CD4-positive, alpha-beta T cell (primary cell): ENCODE measurements at regions not wholly inside any gene's neighbourhood (a gene's known extent, or its start where the extent isn't known, plus 50 kb on each side); places are given as distances from the start of the nearest gene placed in this dataset.
"Not testable (repeated sequence)": the region's sequence is repeated elsewhere in the genome, so short reads cannot be mapped to it uniquely, and the experiment has no call there.

ENCODE experiments used
- ATAC-seq: fragments of 200-7000 bp; cut with Tn5 transposase; one replicate; pipeline ENCODE4 v1.10.0; 2022; ENCODE audit warnings: mild to moderate bottlenecking; ENCODE audit not compliant: poor library complexity
- CTCF ChIA-PET: fragments of 350-600 bp; sonication (Branson Sonifier 250); formaldehyde crosslinking; loops from one replicate; lab custom pipeline; 2021; ENCODE audit warnings: antibody characterized with exemption, inconsistent platforms; lab: Charles Lee
- POLR2A ChIA-PET: fragments of 350-600 bp; sonication (Branson Sonifier 250); formaldehyde crosslinking; loops from one replicate; lab custom pipeline; 2021; ENCODE audit warnings: antibody characterized with exemption, inconsistent platforms; lab: Charles Lee
- DNase-seq, 14 experiments: peaks; one replicate each; pipeline ENCODE4 v3.0.0-alpha.2; 2013 to 2020; ENCODE audit warnings: mixed read lengths in 2 of 14
- H3K27ac ChIP-seq, 2 donors: one replicate each; pipeline versions ENCODE4 v1.5.1 to v1.7.0; 2013; ENCODE audit warnings: low read length in 2 of 2, low read depth in 1 of 2, mild to moderate bottlenecking in 1 of 2
- H3K27me3 ChIP-seq, 2 experiments: 1 replicate in 1 of 2; 2 replicates in 1 of 2; pipeline versions ENCODE4 v1.6.1 to v1.7.0; 2013; ENCODE audit warnings: low read length in 2 of 2, control low read depth in 1 of 2, mild to moderate bottlenecking in 1 of 2, moderate library complexity in 1 of 2; ENCODE audit not compliant: insufficient read depth in 2 of 2, control insufficient read depth in 1 of 2
- H3K36me3 ChIP-seq: one replicate; pipeline ENCODE4 v1.6.1; 2013; ENCODE audit warnings: low read length, control low read depth; ENCODE audit not compliant: insufficient read depth
- H3K4me1 ChIP-seq: one replicate; pipeline ENCODE4 v1.6.1; 2013; ENCODE audit warnings: low read length, control low read depth; ENCODE audit not compliant: insufficient read depth
- H3K4me3 ChIP-seq: one replicate; pipeline ENCODE4 v1.5.1; 2013; ENCODE audit warnings: mild to moderate bottlenecking, low read length, moderate library complexity
- H3K9me3 ChIP-seq, 2 experiments: 1 replicate in 1 of 2; 2 replicates in 1 of 2; pipeline versions ENCODE4 v1.6.1 to v1.7.0; 2013; ENCODE audit warnings: low read length in 2 of 2, mild to moderate bottlenecking in 2 of 2, control low read depth in 1 of 2, moderate library complexity in 1 of 2; ENCODE audit not compliant: control insufficient read depth in 1 of 2, insufficient read depth in 1 of 2
- H3K27ac Mint-ChIP-seq: one replicate; pipeline ENCODE4 v1.8.0; 2020; ENCODE audit warnings: mixed read lengths
- H3K27me3 Mint-ChIP-seq: one replicate; pipeline ENCODE4 v1.8.0; 2021; ENCODE audit warnings: mixed read lengths
- H3K36me3 Mint-ChIP-seq: one replicate; pipeline ENCODE4 v1.8.0; 2021; ENCODE audit warnings: low read depth, mixed read lengths
- H3K4me1 Mint-ChIP-seq: one replicate; pipeline ENCODE4 v1.8.0; 2021; ENCODE audit warnings: low read depth, mixed read lengths
- H3K4me3 Mint-ChIP-seq: one replicate; pipeline ENCODE4 v1.8.0; 2020; ENCODE audit warnings: mild to moderate bottlenecking, mixed read lengths
- H3K9me3 Mint-ChIP-seq: one replicate; pipeline ENCODE4 v1.8.0; 2020; ENCODE audit warnings: mixed read lengths
- CTCF ChIP-seq: fragments of 200-600 bp; IDR thresholded peaks from one replicate; pipeline ENCODE4 v1.8.0; 2022; ENCODE audit warnings: antibody characterized with exemption, mild to moderate bottlenecking
- intact Hi-C, 2 experiments: fragments of 100-400 bp; cut with DNase I in 1 of 2; cut with micrococcal nuclease in 1 of 2; formaldehyde crosslinking; loops; one replicate each; pipeline versions ENCODE4 v1.15.1 to v1.9.0; 2023 to 2025; cut with DNase I, micrococcal nuclease

GRCh38 chr5:116719106-116719505 is 144.5 kb upstream of the SEMA6A start:
- H3K27me3 Mint-ChIP-seq = peaks cover 3% of the 10 kb centered on the region
- no peaks in the 10 kb centered on the region for H3K4me1 Mint-ChIP-seq
- ATAC-seq = no peak

GRCh38 chr5:116718317-116718716 is 143.7 kb upstream of the SEMA6A start:
- Mint-ChIP-seq H3K9me3 (no peaks in the 10 kb centered on the region), H3K36me3 (no peaks in the 10 kb centered on the region), H3K27me3 (peaks cover 3% of the 10 kb centered on the region), H3K4me3 (no peak overlapping the region), H3K27ac (no peak overlapping the region), H3K4me1 (no peaks in the 10 kb centered on the region)
- H3K4me3 ChIP-seq = no peak overlapping the region
- intact Hi-C loops = no loop called here
- ChIA-PET POLR2A (no interaction called here), CTCF (no interaction called here)
- no peaks in the 10 kb centered on the region for H3K27me3 ChIP-seq
- no peak overlapping the region for H3K27ac ChIP-seq
- ATAC-seq = no peak
- TF ChIP-seq CTCF = no peak
- no peak for DNase-seq
- no peaks in the 10 kb centered on the region for H3K9me3 ChIP-seq
- no peaks in the 10 kb centered on the region for H3K36me3 ChIP-seq
- H3K4me1 ChIP-seq = no peaks in the 10 kb centered on the region

More at GRCh38 chr5:116719106-116719505, 144.5 kb upstream of the SEMA6A start:
- Histone ChIP-seq H3K4me1 (no peaks in the 10 kb centered on the region), H3K27ac (no peak overlapping the region), H3K4me3 (no peak overlapping the region), H3K27me3 (no peaks in the 10 kb centered on the region), H3K36me3 (no peaks in the 10 kb centered on the region), H3K9me3 (peaks cover 0 to 2% of the 10 kb centered on the region in 2 experiments)
- Mint-ChIP-seq H3K4me3 (no peak overlapping the region), H3K9me3 (no peaks in the 10 kb centered on the region), H3K36me3 (no peaks in the 10 kb centered on the region), H3K27ac (no peak overlapping the region)
- intact Hi-C loops = no loop called here
- no peak for TF ChIP-seq CTCF
- DNase-seq = no peak
- ChIA-PET POLR2A (no interaction called here), CTCF (no interaction called here)

GRCh38 chr5:116709082-116709481 is 134.5 kb upstream of the SEMA6A start:
- no peaks in the 10 kb centered on the region for H3K4me1 ChIP-seq
- H3K27ac ChIP-seq = no peak overlapping the region
- Mint-ChIP-seq H3K27me3 (no peaks in the 10 kb centered on the region), H3K9me3 (no peaks in the 10 kb centered on the region), H3K4me3 (no peak overlapping the region), H3K36me3 (no peaks in the 10 kb centered on the region), H3K27ac (no peak overlapping the region), H3K4me1 (no peaks in the 10 kb centered on the region)
- intact Hi-C loops = no loop called here
- no peak for ATAC-seq
- no peak overlapping the region for H3K4me3 ChIP-seq
- no peaks in the 10 kb centered on the region for H3K27me3 ChIP-seq
- H3K36me3 ChIP-seq = no peaks in the 10 kb centered on the region
- DNase-seq = no peak
- TF ChIP-seq CTCF = no peak
- H3K9me3 ChIP-seq = no peaks in the 10 kb centered on the region
- POLR2A ChIA-PET = no interaction called here
- CTCF ChIA-PET = no interaction called here

GRCh38 chr5:116705121-116705519 is 130.5 kb upstream of the SEMA6A start:
- ATAC-seq = not testable (repeated sequence)

More at GRCh38 chr5:116705121-116705519, 130.5 kb upstream of the SEMA6A start:
- H3K27me3 ChIP-seq, H3K27me3 Mint-ChIP-seq, POLR2A ChIA-PET, H3K36me3 ChIP-seq, H3K4me1 Mint-ChIP-seq, H3K27ac Mint-ChIP-seq, DNase-seq, H3K36me3 Mint-ChIP-seq, H3K4me1 ChIP-seq, H3K9me3 ChIP-seq, H3K4me3 Mint-ChIP-seq, H3K27ac ChIP-seq, H3K9me3 Mint-ChIP-seq, CTCF ChIA-PET, intact Hi-C loops, H3K4me3 ChIP-seq: not testable (repeated sequence)
